A673 (cell line): ENCODE measurements at regions not wholly inside any gene's neighbourhood (a gene's known extent, or its start where the extent isn't known, plus 50 kb on each side); places are given as distances from the start of the nearest gene placed in this dataset.

Experiments used
- BruUV-seq: library from RNA; stranded (reverse); fragments of 400-500 nt; replicated peaks from 2 replicates; lab custom pipeline; 2021; lab: Mats Ljungman, UMichigan
- CTCF ChIA-PET: fragments of 300-600 bp; sonication (Branson Sonifier 250); formaldehyde crosslinking; loops from one replicate; lab custom pipeline; 2022; ENCODE audit warnings: antibody characterized with exemption; lab: Charles Lee
- POLR2A ChIA-PET: fragments of 300-600 bp; sonication (Branson Sonifier 250); formaldehyde crosslinking; loops from one replicate; lab custom pipeline; 2022; ENCODE audit warnings: antibody characterized with exemption; ENCODE audit not compliant: low non-redundant PET; lab: Charles Lee
- DNase-seq: peaks from one replicate; pipeline ENCODE4 v3.0.0-alpha.2; 2015; ENCODE audit warnings: low spot score
- H3K27ac ChIP-seq: fragments of 200-600 bp; sonication (generic); 2 replicates; pipeline ENCODE4 v1.5.1; 2016; ENCODE audit warnings: mixed run types, low read depth, mild to moderate bottlenecking, mixed read lengths, antibody characterized with exemption, low read length; ENCODE audit not compliant: poor library complexity, severe bottlenecking
- H3K27me3 ChIP-seq: fragments of 200-600 bp; sonication (generic); replicated peaks from 2 replicates; pipeline ENCODE4 v1.6.1; 2017; ENCODE audit warnings: mixed run types, low read depth, mild to moderate bottlenecking, mixed read lengths, antibody characterized with exemption, low read length; ENCODE audit not compliant: insufficient read depth, poor library complexity
- H3K36me3 ChIP-seq: fragments of 200-600 bp; sonication (generic); 2 replicates; pipeline ENCODE4 v1.6.1; 2016; ENCODE audit warnings: mixed run types, mild to moderate bottlenecking, mixed read lengths, antibody characterized with exemption, low read length; ENCODE audit not compliant: insufficient read depth, poor library complexity, severe bottlenecking
- H3K4me1 ChIP-seq: fragments of 200-600 bp; sonication (generic); 2 replicates; pipeline ENCODE4 v1.6.1; 2017; ENCODE audit warnings: mixed run types, mild to moderate bottlenecking, mixed read lengths, antibody characterized with exemption, low read length; ENCODE audit not compliant: insufficient read depth, poor library complexity, severe bottlenecking
- H3K4me3 ChIP-seq: fragments of 200-600 bp; sonication (generic); 2 replicates; pipeline ENCODE4 v1.5.1; 2016; ENCODE audit warnings: low read depth, mixed run types, mild to moderate bottlenecking, mixed read lengths, low read length; ENCODE audit not compliant: poor library complexity, severe bottlenecking
- H3K9me3 ChIP-seq: fragments of 200-600 bp; sonication (generic); 2 replicates; pipeline ENCODE4 v1.6.1; 2016; ENCODE audit warnings: mixed run types, low read depth, mild to moderate bottlenecking, mixed read lengths, antibody characterized with exemption, low read length; ENCODE audit not compliant: poor library complexity, severe bottlenecking
- CTCF ChIP-seq: fragments of 300-800, 200-600 bp; sonication (generic); conservative IDR thresholded peaks from 2 replicates; pipeline ENCODE4 v1.5.1; 2017; ENCODE audit warnings: low read depth, mild to moderate bottlenecking, antibody characterized with exemption, low read length, moderate library complexity, mixed read lengths
- EZH2 ChIP-seq: fragments of 200-600 bp; sonication (generic); IDR thresholded peaks from 2 replicates; pipeline ENCODE4 v1.6.1; 2017; ENCODE audit warnings: borderline replicate concordance, low read depth, mild to moderate bottlenecking, mixed read lengths, antibody characterized with exemption, low read length; ENCODE audit not compliant: poor library complexity, severe bottlenecking
- intact Hi-C: fragments of 100-400 bp; cut with micrococcal nuclease; formaldehyde crosslinking; loops from one replicate; pipeline ENCODE4 v1.10.0; 2022; ENCODE audit not compliant: unreplicated experiment

- Histone ChIP-seq H3K27ac (no peak overlapping the region), H3K27me3 (no peaks in the 10 kb centered on the region), H3K9me3 (no peaks in the 10 kb centered on the region), H3K4me3 (no peak overlapping the region), H3K36me3 (no peaks in the 10 kb centered on the region), H3K4me1 (no peaks in the 10 kb centered on the region)
- TF ChIP-seq EZH2 (no peak), CTCF (no peak)
- intact Hi-C loops, result no loop called here
- BruUV-seq, result no TSS peak
- CTCF ChIA-PET, result no interaction called here
- no peak for DNase-seq
- POLR2A ChIA-PET, result no interaction called here
Measured at GRCh38 chr1:8157765-8158164, 131.7 kb upstream of the ERRFI1 start.

GRCh38 chr1:8155528-8156186 is 129.5 kb upstream of the ERRFI1 start:
- BruUV-seq, result no TSS peak
- intact Hi-C loops, result no loop called here
- Histone ChIP-seq H3K36me3 (no peaks in the 10 kb centered on the region), H3K27me3 (no peaks in the 10 kb centered on the region), H3K27ac (no peak overlapping the region), H3K4me1 (no peaks in the 10 kb centered on the region), H3K4me3 (no peak overlapping the region), H3K9me3 (no peaks in the 10 kb centered on the region)
- ChIA-PET CTCF (interaction anchor here (0.6 to 0.7 kb wide), 2 partner anchors 20 to 620 kb away, joined by 3 to 8 read pairs; no protein-coding TSS in a partner anchor), POLR2A (no interaction called here)
- TF ChIP-seq CTCF (no peak), EZH2 (no peak)
- no peak for DNase-seq

- no TSS peak for BruUV-seq
- Histone ChIP-seq H3K9me3 (no peaks in the 10 kb centered on the region), H3K27me3 (no peaks in the 10 kb centered on the region), H3K4me3 (no peak overlapping the region), H3K4me1 (no peaks in the 10 kb centered on the region), H3K27ac (no peak overlapping the region), H3K36me3 (no peaks in the 10 kb centered on the region)
- TF ChIP-seq CTCF (no peak), EZH2 (no peak)
- CTCF ChIA-PET, result interaction anchor here (0.6 to 0.7 kb wide), 2 partner anchors 11 to 13 kb away, joined by 3 to 9 read pairs; no protein-coding TSS in a partner anchor
- POLR2A ChIA-PET, result no interaction called here
- intact Hi-C loops, result no loop called here
- no peak for DNase-seq
Measured at GRCh38 chr1:8154621-8155052, 128.5 kb upstream of the ERRFI1 start.
